GM12875 (cell line): ENCODE measurements at regions not wholly inside any gene's neighbourhood (a gene's known extent, or its start where the extent isn't known, plus 50 kb on each side); places are given as distances from the start of the nearest gene placed in this dataset.

Source experiments
- H3K4me3 ChIP-seq: one replicate; pipeline ENCODE4 v1.5.1; 2011; ENCODE audit warnings: low read depth, low read length, control low read depth
- TF ChIP-seq, protein P1 (sequence below): IDR thresholded peaks from 2 replicates; pipeline ENCODE4 v1.5.1; 2011; ENCODE audit warnings: low read depth, mild to moderate bottlenecking, control low read depth, inconsistent platforms, low read length, moderate library complexity, borderline replicate concordance; ENCODE audit not compliant: insufficient read depth

DNA sequence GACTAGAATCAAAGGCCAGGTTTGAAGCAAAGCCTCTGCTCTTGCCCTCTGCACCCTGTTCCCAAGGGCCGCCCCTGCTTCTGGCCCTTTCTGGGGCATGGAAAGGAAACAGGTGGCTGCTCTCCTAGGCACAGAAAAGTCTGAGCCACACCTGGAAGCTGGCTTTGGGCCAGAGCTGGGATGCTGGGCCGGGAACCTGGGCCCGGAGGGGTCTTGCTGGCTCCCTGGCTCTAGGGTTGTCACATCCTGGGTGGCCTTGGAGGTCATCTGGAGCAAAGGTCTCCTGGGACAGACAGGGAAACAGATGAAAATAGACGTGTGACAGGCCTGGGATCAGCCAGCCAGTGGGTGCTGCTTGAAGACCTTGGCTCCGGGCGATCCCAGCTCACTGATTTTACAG is 74.1 kb upstream of the LHX1 start:
- TF ChIP-seq, protein P1, sequence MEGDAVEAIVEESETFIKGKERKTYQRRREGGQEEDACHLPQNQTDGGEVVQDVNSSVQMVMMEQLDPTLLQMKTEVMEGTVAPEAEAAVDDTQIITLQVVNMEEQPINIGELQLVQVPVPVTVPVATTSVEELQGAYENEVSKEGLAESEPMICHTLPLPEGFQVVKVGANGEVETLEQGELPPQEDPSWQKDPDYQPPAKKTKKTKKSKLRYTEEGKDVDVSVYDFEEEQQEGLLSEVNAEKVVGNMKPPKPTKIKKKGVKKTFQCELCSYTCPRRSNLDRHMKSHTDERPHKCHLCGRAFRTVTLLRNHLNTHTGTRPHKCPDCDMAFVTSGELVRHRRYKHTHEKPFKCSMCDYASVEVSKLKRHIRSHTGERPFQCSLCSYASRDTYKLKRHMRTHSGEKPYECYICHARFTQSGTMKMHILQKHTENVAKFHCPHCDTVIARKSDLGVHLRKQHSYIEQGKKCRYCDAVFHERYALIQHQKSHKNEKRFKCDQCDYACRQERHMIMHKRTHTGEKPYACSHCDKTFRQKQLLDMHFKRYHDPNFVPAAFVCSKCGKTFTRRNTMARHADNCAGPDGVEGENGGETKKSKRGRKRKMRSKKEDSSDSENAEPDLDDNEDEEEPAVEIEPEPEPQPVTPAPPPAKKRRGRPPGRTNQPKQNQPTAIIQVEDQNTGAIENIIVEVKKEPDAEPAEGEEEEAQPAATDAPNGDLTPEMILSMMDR, result no peak

DNA sequence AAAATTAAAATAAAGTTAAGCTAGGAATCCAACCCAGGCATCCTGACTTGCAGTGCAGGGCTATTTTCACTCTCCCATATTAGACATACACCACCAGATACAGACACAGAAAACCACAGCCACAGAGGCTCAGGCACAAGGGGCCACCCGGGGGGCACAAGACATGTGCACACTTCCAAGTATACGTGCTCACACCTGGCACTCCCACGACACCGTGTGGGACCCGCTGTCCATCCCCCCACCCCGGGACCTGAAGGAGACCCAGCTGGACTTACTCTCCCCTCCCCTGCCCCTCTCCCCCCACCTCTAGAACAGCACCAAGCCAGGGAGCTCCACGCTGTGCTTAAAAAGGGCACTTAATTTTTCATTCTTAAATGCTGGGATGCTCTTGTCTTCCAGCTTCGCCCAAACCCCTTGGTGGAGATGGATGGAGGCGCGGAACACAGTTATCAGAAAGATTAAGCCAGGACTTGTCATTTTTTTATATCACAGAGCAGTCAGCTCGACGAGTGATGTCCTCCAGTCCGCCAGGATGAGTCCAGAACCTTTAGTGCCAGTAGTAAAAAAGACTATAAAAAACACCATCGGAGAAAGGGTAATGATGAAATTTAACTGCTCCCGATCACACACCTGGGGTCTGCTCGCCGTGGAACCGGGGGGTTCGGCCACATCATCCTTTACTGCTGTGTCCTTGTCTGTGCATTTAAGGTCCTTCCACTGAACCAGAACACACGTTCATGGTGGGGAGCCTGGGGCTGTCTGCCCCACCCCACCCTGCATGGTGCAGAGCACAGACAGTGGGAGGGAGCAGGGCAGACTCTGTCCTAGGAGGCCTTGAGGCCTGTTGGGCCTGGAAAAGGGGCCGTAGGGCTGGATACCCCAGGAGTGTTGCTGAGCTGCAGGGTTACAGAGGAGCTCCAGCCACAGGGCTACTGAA is 73.3 kb upstream of the LHX1 start:
- no peak overlapping the region for H3K4me3 ChIP-seq
- TF ChIP-seq, protein P1, result no peak

More for the DNA sequence above, 74.1 kb upstream of the LHX1 start:
- H3K4me3 ChIP-seq, result no peak overlapping the region

DNA sequence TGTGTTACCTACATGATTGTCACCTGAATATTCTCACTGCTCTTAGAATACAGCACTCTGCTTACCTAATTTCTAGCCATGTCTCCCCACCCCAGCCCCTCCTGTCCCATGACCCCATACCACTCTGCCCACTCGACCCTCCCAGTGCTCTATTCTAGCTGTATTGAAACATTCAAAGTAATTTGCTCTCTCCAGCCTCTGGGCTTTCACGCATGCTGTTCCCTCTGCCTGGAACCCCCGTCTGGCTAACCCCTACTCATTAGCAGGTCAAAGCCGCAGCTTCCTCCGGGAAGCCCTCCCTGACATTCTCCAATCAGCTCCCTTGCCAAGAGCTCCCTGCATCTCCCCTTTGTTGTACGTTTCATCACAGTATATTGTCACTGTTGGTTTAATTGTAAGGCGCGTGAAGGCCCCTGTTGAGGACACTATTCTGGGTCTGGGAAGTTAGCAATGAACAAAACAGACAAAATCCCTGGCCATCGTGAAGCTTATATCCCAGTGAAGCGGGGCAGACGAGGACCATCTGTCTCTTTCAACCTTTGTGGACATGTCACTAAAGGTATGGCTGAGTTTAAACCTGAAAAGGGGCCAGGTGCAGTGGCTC is 72.3 kb upstream of the LHX1 start:
- TF ChIP-seq, protein P1, result no peak
- no peak overlapping the region for H3K4me3 ChIP-seq

DNA sequence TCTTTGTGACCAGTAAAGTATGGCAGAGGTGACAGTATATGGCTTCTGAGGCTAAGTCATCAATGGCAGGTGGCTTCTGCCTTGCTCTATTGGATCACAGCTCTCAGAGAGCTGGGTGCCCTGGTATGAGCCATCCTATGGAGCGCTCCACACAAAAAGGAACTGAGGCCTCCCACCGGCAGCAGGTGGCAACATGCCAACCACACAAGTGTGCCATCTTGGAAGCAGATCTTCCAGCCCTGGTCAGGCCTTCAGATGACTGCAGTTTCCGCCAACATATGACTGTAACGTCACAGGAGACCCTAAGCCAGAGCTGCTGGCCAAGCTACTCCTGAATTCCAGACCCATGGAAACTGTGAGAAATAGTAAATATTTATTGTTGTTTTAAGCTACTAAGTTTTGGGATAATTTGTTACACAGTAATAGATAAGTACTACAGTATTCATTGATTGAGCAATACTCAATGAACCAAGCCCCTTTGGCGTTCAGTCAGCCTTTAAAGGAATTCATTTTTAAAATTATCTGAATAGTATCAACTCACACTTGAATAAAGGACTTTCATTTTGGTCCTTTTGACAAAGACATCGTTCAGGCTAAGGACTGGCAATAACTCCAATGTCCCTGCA is 69.4 kb upstream of the LHX1 start:
- H3K4me3 ChIP-seq, result no peak overlapping the region
- TF ChIP-seq, protein P1, result no peak

DNA sequence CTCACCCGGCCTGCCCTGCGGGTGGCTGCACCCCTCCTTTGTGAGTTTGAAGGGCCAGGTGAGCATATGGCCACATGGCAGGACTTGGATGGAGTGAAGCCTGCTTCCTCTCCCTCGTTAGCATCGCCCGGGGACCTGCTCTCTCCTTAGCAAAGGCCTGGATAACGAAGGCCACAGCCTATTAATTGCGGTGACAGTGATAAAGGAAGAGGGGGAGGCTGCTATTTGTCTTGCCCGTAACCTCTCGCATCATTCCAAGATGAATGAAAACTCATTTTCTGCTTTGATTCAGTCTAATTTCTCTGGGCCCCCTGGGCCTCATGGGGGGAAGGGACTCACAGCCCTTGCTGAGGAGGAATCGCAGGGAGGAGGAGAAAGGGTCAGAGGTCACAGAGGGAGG is 68.5 kb upstream of the LHX1 start:
- H3K4me3 ChIP-seq, result no peak overlapping the region
- TF ChIP-seq, protein P1, result no peak

DNA sequence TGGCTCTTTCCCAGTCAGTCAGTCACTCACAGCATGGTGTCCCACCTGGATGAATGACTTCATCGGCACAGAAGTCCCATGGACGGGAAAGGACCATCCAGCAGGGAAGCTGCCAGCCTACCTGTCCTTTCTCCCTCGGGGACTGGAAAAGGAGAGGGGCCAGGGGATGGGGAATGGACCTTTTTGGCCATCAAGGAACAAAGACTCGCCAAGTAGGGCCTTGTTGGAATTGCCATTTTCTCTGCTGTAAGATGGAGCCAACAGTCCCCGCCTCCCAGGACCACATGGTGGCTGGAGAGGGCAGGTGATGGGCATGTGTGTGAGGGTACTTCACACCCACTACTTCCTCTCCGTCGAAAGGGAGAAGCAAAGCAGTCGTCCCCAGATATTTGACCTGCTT is 67.8 kb upstream of the LHX1 start:
- TF ChIP-seq, protein P1, result no peak
- no peak overlapping the region for H3K4me3 ChIP-seq
